ENCODE measurements at regions not wholly inside any gene's neighbourhood (a gene's known extent, or its start where the extent isn't known, plus 50 kb on each side); places are given as distances from the start of the nearest gene placed in this dataset.

DNA sequence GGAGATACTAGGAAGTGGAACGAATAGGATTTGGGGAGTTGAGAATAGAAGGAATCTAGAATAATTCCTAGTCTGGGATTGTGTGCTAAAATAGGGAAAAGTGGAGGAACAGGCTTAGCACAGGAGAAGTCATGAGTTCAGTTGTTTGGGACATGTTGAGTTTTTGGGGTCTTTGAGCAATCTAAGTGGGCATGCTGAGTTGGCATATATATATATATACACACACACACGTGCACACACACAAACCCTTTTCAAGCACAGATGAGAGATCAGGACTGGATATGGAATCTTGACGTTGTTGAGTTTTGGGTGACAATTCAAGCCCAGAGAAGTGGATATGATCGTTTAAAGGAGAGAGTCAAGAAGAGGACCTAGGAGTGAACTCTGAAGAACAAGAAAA, 168.2 kb upstream of the CHST9 start:
- POLR2A ChIA-PET = no interaction called here
- Mint-ChIP-seq H3K36me3 (peaks cover 0 to 2% (median 0%) of the 10 kb centered on the region in 3 donors), H3K4me3 (no peak overlapping the region), H3K27me3 (no peaks in the 10 kb centered on the region), H3K9me3 (peaks cover 3 to 38% (median 13%) of the 10 kb centered on the region in 5 donors), H3K4me1 (no peaks in the 10 kb centered on the region), H3K27ac (no peak overlapping the region)
- no peak for DNase-seq
- Histone ChIP-seq H3K27ac (ENCODE audit: low read depth, low read length) (no peak overlapping the region), H3K4me1 (ENCODE audit: insufficient read depth, low read length) (no peaks in the 10 kb centered on the region), H3K36me3 (ENCODE audit: insufficient read depth, low read length) (no peaks in the 10 kb centered on the region), H3K9me3 (ENCODE audit: low read length) (no peaks in the 10 kb centered on the region), H3K27me3 (ENCODE audit: insufficient read depth, low read length, poor library complexity, severe bottlenecking) (no peaks in the 10 kb centered on the region), H3K4me3 (ENCODE audit: low read length) (no peak overlapping the region)
- CTCF ChIA-PET = no interaction called here

DNA sequence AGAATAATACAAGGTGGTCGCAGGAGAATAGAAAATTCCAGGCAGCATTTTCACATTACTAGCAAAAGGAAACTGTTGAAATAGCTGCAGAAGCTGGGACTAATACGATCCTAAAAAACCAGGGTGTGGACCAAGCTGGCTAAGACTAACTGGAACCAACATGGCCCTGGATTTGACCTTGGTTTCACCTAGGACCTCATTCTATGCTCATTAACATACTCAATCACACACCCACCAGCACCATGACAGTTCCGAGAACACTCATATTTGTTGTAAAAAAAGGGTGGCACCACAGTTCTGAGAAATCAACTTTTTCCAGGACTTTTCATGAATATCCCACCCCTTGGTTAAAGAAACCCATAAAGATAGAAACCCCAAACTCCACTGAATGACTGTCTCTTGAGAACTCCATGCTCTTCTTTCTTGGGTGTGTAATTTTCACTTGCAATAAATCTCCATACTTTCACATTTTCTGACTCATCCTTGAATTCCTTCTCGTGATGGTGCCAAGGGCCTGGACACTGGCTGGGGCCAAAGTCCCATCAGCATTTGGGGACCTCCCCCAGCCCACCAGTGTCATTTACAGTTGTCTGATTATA, 164.3 kb upstream of the CHST9 start:
- H3K9me3 ChIP-seq (ENCODE audit: low read length) = no peaks in the 10 kb centered on the region
- Mint-ChIP-seq H3K4me3 (no peak overlapping the region), H3K27me3 (no peaks in the 10 kb centered on the region), H3K27ac (no peak overlapping the region), H3K4me1 (no peaks in the 10 kb centered on the region), H3K9me3 (peaks cover 3 to 33% (median 8%) of the 10 kb centered on the region in 5 donors), H3K36me3 (peaks cover 0 to 2% (median 0%) of the 10 kb centered on the region in 3 donors)
- no peak overlapping the region for H3K4me3 ChIP-seq (ENCODE audit: low read length)
- ChIA-PET CTCF (no interaction called here), POLR2A (no interaction called here)
- no peak overlapping the region for H3K27ac ChIP-seq (ENCODE audit: low read depth, low read length)
- H3K36me3 ChIP-seq (ENCODE audit: insufficient read depth, low read length) = no peaks in the 10 kb centered on the region
- no peaks in the 10 kb centered on the region for H3K27me3 ChIP-seq (ENCODE audit: insufficient read depth, low read length, poor library complexity, severe bottlenecking)
- no peak for DNase-seq
- no peaks in the 10 kb centered on the region for H3K4me1 ChIP-seq (ENCODE audit: insufficient read depth, low read length)

DNA sequence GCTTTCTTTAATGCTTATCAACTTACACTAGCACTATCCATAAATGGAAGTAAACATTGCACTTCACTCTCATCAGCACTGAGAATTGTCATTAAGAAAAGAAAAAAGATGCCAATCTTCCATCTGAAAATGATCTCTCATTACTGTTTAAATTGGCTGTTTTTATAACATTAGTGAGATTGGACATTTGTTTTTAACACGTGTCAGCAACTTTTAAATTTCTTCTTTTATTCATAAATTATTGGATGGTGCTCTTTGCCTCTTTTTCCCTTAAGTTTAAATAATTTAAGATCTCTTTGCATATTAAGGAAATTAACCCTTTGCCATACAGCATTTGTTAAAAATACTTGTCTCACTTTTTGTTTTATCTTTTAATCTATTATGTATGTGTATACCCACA, 146.5 kb upstream of the CHST9 start:
- no peak overlapping the region for H3K4me3 Mint-ChIP-seq
- H3K9me3 Mint-ChIP-seq = peaks cover 2 to 35% (median 11%) of the 10 kb centered on the region in 5 donors
- no peaks in the 10 kb centered on the region for H3K4me1 Mint-ChIP-seq
- H3K27ac Mint-ChIP-seq = no peak overlapping the region
- no peaks in the 10 kb centered on the region for H3K27me3 ChIP-seq (ENCODE audit: insufficient read depth, low read length, poor library complexity, severe bottlenecking)
- no peaks in the 10 kb centered on the region for H3K36me3 Mint-ChIP-seq
- no peak overlapping the region for H3K4me3 ChIP-seq (ENCODE audit: low read length)
- no peak overlapping the region for H3K27ac ChIP-seq (ENCODE audit: low read depth, low read length)
- no peak for DNase-seq
- H3K36me3 ChIP-seq (ENCODE audit: insufficient read depth, low read length) = no peaks in the 10 kb centered on the region
- CTCF ChIA-PET = no interaction called here
- no peaks in the 10 kb centered on the region for H3K9me3 ChIP-seq (ENCODE audit: low read length)
- POLR2A ChIA-PET = no interaction called here
- H3K4me1 ChIP-seq (ENCODE audit: insufficient read depth, low read length) = no peaks in the 10 kb centered on the region
- no peaks in the 10 kb centered on the region for H3K27me3 Mint-ChIP-seq

DNA sequence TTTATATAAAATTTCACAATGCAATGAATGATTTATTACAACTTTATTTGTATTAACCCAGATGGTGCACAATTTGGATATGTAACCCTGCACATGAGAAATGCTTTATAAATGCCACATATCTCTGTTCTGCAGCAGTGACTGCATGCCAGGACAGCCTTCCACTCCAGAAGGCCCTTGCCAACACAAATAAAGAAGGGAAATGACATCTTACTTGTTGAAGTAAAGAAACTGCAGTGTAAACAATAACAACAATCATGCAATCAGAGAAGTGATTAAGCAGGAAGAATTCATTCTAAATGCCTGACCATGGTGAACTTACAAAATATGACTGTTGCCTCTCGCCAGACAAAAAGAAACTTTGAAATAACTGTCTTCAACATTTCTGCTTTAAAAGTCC, 129.9 kb upstream of the CHST9 start:
- Mint-ChIP-seq H3K27me3 (no peaks in the 10 kb centered on the region), H3K4me3 (no peak overlapping the region), H3K27ac (no peak overlapping the region), H3K36me3 (no peaks in the 10 kb centered on the region), H3K9me3 (peaks cover 0 to 27% (median 8%) of the 10 kb centered on the region in 5 donors), H3K4me1 (no peaks in the 10 kb centered on the region)
- DNase-seq = no peak
- no peaks in the 10 kb centered on the region for H3K27me3 ChIP-seq (ENCODE audit: insufficient read depth, low read length, poor library complexity, severe bottlenecking)
- no peaks in the 10 kb centered on the region for H3K4me1 ChIP-seq (ENCODE audit: insufficient read depth, low read length)
- no peak overlapping the region for H3K27ac ChIP-seq (ENCODE audit: low read depth, low read length)
- H3K9me3 ChIP-seq (ENCODE audit: low read length) = no peaks in the 10 kb centered on the region
- H3K36me3 ChIP-seq (ENCODE audit: insufficient read depth, low read length) = no peaks in the 10 kb centered on the region
- CTCF ChIA-PET = no interaction called here
- no peak overlapping the region for H3K4me3 ChIP-seq (ENCODE audit: low read length)
- POLR2A ChIA-PET = no interaction called here

DNA sequence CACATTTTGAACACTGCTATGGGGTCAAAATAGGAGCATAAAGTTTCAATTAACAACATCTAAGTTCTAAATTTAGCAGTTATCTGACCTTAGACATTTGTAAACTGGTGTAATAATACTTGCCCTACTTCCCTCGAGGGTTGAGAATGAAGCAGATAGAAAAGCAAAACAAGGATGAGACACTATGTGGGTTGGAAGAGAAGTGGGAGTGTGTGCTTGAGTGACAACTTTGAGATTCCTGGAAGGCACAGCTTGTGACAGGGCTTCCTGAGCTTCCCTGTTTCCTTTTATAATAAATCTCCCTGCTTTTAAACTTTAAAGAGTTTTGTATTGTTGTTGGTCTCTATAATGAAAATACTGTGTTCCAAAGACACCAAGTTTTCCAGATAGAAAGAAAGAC, 128.6 kb upstream of the CHST9 start:
- Histone ChIP-seq H3K27me3 (ENCODE audit: insufficient read depth, low read length, poor library complexity, severe bottlenecking) (no peaks in the 10 kb centered on the region), H3K36me3 (ENCODE audit: insufficient read depth, low read length) (no peaks in the 10 kb centered on the region), H3K9me3 (ENCODE audit: low read length) (no peaks in the 10 kb centered on the region), H3K27ac (ENCODE audit: low read depth, low read length) (no peak overlapping the region), H3K4me3 (ENCODE audit: low read length) (no peak overlapping the region), H3K4me1 (ENCODE audit: insufficient read depth, low read length) (no peaks in the 10 kb centered on the region)
- no peak overlapping the region for H3K27ac Mint-ChIP-seq
- no peak for DNase-seq
- no peaks in the 10 kb centered on the region for H3K27me3 Mint-ChIP-seq
- H3K9me3 Mint-ChIP-seq = peaks cover 0 to 28% (median 7%) of the 10 kb centered on the region in 5 donors
- ChIA-PET CTCF (no interaction called here), POLR2A (no interaction called here)
- H3K36me3 Mint-ChIP-seq = no peaks in the 10 kb centered on the region
- no peak overlapping the region for H3K4me3 Mint-ChIP-seq
- H3K4me1 Mint-ChIP-seq = no peaks in the 10 kb centered on the region

DNA sequence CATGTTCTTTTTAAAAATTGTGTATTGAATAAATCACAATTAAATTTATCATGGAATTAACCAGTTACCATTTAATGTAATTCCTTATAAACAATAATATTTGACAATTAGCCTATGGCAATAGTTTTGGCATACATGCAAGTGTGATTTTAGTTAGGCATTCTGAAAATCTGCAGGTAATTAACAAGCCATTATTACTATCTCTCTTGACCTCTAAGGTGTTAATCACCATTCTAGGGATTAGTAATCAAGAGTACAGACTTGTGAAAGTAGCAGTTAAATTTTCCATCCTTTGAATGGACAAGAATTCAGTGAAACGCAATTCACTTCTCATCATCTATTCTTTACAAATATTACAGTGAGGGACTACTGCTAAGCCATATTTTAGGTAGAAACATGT, 127.7 kb upstream of the CHST9 start:
- CTCF ChIA-PET = no interaction called here

DNA sequence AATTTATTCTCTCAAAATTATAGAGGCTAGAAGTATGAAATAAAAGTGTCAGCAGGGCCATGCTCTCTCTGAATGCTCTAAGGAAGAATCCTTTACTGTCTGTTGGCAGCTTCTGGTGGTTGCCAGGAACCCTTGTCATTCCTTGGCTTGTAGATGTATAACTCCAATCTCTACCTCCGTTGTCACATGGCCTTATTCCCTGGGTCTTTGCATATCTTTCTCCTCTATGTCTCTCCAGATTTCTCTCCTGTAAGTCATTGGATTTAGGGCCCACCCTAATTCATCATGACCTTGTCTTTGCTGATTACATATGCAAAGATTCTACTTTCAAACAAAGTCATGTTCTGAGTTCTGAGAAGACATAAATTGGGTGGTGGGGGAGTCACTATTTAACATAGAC, 127.0 kb upstream of the CHST9 start:
- H3K9me3 ChIP-seq (ENCODE audit: low read length) = no peaks in the 10 kb centered on the region
- peaks cover 0 to 36% (median 6%) of the 10 kb centered on the region in 5 donors for H3K9me3 Mint-ChIP-seq
- ChIA-PET CTCF (no interaction called here), POLR2A (no interaction called here)
- no peak overlapping the region for H3K4me3 ChIP-seq (ENCODE audit: low read length)
- no peaks in the 10 kb centered on the region for H3K27me3 Mint-ChIP-seq
- no peak overlapping the region for H3K27ac Mint-ChIP-seq
- no peaks in the 10 kb centered on the region for H3K4me1 Mint-ChIP-seq
- H3K4me1 ChIP-seq (ENCODE audit: insufficient read depth, low read length) = no peaks in the 10 kb centered on the region
- no peaks in the 10 kb centered on the region for H3K27me3 ChIP-seq (ENCODE audit: insufficient read depth, low read length, poor library complexity, severe bottlenecking)
- no peaks in the 10 kb centered on the region for H3K36me3 ChIP-seq (ENCODE audit: insufficient read depth, low read length)
- no peak for DNase-seq
- no peak overlapping the region for H3K27ac ChIP-seq (ENCODE audit: low read depth, low read length)
- no peaks in the 10 kb centered on the region for H3K36me3 Mint-ChIP-seq
- H3K4me3 Mint-ChIP-seq = no peak overlapping the region

More for the DNA sequence above, 127.7 kb upstream of the CHST9 start:
- H3K4me3 Mint-ChIP-seq = no peak overlapping the region
- no peak overlapping the region for H3K4me3 ChIP-seq (ENCODE audit: low read length)
- H3K27ac Mint-ChIP-seq = no peak overlapping the region
- H3K27ac ChIP-seq (ENCODE audit: low read depth, low read length) = no peak overlapping the region
- no peaks in the 10 kb centered on the region for H3K27me3 ChIP-seq (ENCODE audit: insufficient read depth, low read length, poor library complexity, severe bottlenecking)
- no peaks in the 10 kb centered on the region for H3K4me1 Mint-ChIP-seq
- no peaks in the 10 kb centered on the region for H3K36me3 Mint-ChIP-seq
- POLR2A ChIA-PET = no interaction called here
- H3K4me1 ChIP-seq (ENCODE audit: insufficient read depth, low read length) = no peaks in the 10 kb centered on the region
- no peaks in the 10 kb centered on the region for H3K27me3 Mint-ChIP-seq
- no peaks in the 10 kb centered on the region for H3K36me3 ChIP-seq (ENCODE audit: insufficient read depth, low read length)
- H3K9me3 Mint-ChIP-seq = peaks cover 0 to 29% (median 6%) of the 10 kb centered on the region in 5 donors
- no peak for DNase-seq
- H3K9me3 ChIP-seq (ENCODE audit: low read length) = no peaks in the 10 kb centered on the region

DNA sequence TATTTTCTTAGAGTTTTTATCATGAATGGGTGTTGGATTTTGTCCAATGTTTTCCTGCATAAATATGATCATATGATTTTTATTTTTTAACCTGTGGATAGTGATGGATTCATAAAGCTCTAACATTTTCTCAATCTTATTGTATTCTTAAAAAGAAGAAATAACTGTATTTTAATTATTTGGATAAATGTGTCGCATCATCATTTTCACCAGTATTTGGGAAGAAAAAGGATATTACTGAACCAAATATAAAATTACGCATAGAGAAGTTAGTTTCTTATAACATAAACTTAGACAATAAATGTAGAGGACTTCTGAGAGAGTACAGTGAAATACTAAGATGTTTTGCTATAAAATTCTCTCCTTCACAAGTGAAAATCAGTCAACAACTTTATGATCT, 126.0 kb upstream of the CHST9 start:
- ChIA-PET POLR2A (no interaction called here), CTCF (no interaction called here)
- no peak overlapping the region for H3K27ac Mint-ChIP-seq
- Histone ChIP-seq H3K36me3 (ENCODE audit: insufficient read depth, low read length) (no peaks in the 10 kb centered on the region), H3K9me3 (ENCODE audit: low read length) (no peaks in the 10 kb centered on the region), H3K27ac (ENCODE audit: low read depth, low read length) (no peak overlapping the region), H3K4me1 (ENCODE audit: insufficient read depth, low read length) (no peaks in the 10 kb centered on the region), H3K4me3 (ENCODE audit: low read length) (no peak overlapping the region), H3K27me3 (ENCODE audit: insufficient read depth, low read length, poor library complexity, severe bottlenecking) (no peaks in the 10 kb centered on the region)
- no peaks in the 10 kb centered on the region for H3K36me3 Mint-ChIP-seq
- peaks cover 3 to 40% (median 6%) of the 10 kb centered on the region in 5 donors for H3K9me3 Mint-ChIP-seq
- no peak overlapping the region for H3K4me3 Mint-ChIP-seq
- H3K4me1 Mint-ChIP-seq = no peaks in the 10 kb centered on the region
- H3K27me3 Mint-ChIP-seq = no peaks in the 10 kb centered on the region
- DNase-seq = no peak

All from CD8-positive, alpha-beta memory T cell (primary cell).